ENCODE measurements at regions not wholly inside any gene's neighbourhood (a gene's known extent, or its start where the extent isn't known, plus 50 kb on each side); places are given as distances from the start of the nearest gene placed in this dataset.

DNA sequence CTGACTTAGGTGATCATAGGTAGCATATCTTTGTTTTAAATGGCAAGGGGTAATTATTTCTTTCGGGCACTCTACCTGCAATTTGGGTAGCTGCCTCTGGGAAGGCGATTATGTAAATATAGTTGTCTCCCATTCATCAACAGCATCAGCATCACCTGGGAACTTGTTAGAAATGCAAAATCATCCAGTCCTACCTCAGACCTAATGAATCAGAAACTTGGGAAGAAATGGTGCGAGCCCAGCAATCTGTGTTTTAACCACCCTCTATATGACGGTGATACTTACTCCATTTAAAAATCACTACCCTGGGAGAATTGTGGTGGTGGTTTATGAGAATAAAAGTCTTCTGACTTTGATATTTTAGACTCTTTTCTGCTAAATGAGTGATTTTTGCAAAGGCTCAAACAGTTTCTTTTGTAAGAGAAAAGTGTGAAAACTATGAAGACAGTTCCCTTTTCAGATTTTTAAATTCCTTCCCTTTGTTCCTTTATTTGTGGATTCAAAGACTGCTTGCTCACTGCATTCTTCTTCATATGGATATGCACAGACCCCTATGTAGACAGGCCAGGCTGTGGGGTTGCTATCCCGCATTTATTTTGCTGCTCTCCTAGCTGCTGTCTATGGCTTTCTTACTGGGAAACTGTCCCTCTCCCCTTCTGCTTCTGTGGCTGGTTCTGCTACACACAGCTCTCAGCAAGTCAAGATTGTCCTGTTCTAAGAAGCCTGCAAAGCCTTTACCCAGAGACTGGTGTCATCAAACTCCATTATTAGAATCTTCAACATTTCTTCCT is 365.3 kb downstream of the RNF144B start:
- in situ Hi-C loops (cut with HindIII; ENCODE audit: low sequenced_read_pairs), result no loop called here

DNA sequence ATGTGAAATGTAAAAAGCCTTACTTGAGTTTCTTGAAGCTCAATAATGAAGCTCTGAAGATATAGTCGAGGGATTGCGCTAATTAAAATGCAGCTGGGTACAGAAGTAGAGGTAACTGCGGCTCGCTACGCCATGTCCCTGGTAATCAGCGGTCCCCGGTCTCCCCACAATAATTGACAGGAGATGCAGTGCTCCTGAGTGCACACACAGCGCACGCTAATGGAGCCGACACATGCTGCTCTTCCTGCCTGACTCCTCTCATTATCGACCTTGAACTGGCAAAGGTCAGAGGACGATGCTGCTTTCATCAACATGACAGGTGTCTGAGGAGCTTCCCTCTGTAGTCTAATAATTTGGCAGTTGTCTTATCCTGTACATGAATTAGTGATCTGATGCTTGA is 365.9 kb downstream of the RNF144B start:
- in situ Hi-C loops (cut with HindIII; ENCODE audit: low sequenced_read_pairs), result no loop called here

DNA sequence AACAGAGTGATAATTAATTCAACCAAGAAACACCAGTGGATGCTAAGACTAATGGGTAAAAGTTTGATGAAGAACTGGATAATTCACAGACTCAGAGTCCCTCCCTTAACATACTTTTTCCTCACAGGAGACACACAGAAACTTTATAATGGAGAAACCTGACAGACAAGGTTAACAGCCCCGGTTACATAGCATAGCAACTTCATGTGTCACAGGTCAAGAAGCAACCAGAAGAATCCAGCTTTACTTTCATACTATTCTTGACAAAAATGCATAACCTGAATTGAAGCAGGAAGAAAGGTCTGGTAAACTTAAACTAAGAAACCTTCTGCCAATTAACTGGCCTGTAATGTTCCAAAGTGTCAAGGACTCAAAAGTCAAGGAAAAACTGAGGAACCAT is 375.9 kb downstream of the RNF144B start:
- in situ Hi-C loops (cut with HindIII; ENCODE audit: low sequenced_read_pairs), result no loop called here

DNA sequence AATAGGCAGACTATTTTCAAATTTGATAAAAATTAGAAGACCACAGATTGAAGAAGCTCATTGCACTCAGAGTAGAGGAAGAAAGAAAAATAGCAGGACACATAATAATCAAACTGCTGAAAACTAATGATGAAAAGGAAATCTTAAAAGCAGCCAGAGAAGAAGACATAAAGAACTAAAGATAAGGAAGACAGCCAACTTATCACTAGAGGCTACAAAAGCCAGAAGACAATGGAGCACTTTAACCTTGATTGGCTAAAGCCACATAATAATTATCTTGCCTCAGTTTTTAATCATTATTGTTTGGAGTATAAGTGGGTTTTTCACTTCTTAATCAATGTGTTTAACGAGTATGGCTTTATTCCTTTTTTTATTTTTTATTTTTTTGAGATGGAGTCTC is 397.6 kb downstream of the RNF144B start:
- in situ Hi-C loops (cut with HindIII; ENCODE audit: low sequenced_read_pairs), result no loop called here

DNA sequence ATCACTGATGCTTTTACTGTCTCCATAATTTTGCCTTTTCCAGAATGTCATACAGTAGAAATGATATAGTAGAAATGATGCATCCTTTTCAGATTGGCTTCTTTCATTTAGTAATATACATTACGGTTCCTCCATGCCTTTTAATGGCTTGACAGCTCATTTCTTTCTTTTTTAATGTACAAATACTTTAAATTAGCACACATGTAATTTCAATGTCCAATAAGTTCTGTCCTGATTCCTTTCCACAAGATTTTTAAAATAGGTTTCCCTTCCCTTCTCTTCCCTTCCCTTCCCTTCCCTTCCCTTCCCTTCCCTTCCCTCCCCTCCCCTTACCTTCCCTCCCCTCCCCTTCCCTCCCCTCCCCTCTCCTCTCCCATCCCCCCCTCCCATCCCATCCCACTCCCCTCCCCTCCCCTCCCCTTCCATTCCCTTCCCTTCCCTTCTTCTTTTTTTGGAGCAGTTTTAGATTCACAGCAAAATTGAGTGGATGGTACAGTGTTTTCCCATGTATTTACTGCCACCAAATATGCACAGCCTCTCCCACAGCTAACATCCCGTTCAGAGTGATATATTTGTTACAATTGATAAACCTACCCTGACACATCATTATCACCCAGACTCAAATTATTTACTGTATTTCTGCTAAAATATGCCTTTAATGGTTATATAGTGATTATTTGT is 398.8 kb downstream of the RNF144B start:
- in situ Hi-C loops (cut with HindIII; ENCODE audit: low sequenced_read_pairs), result no loop called here

DNA sequence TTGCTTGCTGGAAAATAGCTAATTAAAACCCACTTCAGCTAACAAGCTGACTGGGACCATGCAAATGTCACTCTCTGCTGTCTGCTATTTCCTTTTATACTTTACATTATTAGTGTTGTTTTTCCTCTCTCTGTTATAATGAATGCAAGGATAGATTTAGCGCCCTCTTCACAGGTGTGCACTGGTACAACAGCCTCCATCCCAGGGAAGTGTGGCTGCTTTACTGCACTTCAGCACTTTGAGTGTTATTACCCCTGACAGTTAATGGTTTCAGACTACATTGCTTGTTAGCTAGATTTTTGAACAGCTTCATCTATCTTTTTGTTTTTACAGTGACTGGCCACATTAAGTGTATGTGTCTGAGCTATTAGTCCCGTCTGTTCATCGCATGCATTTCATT is 405.7 kb downstream of the RNF144B start:
- in situ Hi-C loops (cut with HindIII; ENCODE audit: low sequenced_read_pairs), result no loop called here

DNA sequence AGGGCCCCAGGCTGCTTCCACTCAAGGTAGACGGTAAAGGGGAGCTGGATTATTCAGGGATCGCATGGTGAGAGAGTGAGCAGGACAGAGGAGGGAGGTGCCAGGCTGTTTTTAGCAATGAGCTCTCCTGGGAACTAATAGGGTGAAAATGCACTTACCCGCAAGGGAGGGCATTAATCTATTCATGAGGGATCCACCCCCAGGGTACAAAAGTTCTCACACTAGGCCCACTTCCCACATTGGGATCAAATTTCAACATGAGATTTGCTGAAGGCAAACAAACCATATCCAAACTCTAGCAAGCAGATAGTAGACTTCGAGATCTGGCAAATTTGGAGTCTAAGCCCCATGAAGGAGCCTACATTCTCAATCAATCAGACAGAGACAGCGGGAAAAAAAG is 408.6 kb downstream of the RNF144B start:
- in situ Hi-C loops (cut with HindIII; ENCODE audit: low sequenced_read_pairs), result no loop called here

DNA sequence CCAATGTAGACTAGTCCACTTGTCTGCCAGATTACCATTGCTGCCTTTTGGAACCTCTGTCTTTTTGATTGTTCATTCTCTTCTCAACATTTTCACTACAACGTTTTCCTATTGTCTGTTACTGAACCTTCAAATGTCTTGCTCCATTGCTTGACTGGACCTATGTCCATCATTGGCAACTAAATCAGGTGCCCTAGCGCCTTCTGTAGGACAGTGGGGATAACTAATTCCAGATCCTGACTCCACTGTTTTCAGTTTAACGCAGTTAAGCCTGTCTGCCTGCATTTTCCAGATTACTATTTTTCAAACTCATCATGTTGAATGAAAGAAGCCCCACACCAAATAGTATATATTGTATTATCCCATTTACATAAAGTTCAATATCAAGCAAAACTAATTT is 433.6 kb downstream of the RNF144B start:
- in situ Hi-C loops (cut with HindIII; ENCODE audit: low sequenced_read_pairs), result loop anchor here (10.0 kb wide), 2 partner anchors 164 to 784 kb away; no protein-coding TSS in a partner anchor

DNA sequence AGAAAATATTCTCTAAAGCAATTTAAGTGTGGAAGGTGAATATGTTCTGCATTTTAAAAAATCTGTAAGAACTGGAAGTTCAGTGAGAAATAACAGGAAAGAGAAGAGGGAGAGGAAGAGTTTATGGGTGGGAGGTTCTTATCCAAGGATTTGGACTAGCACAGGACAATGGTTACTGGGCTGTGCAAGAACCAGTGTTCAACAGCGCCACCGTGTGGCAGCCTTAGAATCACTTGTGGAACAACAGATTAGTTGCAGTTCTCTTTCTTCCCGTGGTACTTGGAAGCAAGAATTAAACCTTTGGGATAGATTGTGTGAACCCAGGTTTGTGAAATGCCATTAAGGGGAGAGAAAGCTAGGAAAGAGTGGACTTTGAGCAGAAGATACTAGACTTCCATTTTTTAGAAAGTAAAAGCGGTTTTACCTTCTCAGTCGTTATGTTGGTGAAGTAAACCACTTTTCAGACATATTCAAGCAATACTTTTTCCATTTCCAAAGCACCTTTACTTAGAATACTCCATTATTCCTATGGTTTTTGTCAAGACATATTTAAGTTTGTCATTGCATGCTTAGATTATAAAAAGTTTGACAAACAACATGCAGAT is 436.7 kb downstream of the RNF144B start:
- in situ Hi-C loops (cut with HindIII; ENCODE audit: low sequenced_read_pairs), result loop anchor here (10.0 kb wide), 2 partner anchors 161 to 781 kb away; no protein-coding TSS in a partner anchor

DNA sequence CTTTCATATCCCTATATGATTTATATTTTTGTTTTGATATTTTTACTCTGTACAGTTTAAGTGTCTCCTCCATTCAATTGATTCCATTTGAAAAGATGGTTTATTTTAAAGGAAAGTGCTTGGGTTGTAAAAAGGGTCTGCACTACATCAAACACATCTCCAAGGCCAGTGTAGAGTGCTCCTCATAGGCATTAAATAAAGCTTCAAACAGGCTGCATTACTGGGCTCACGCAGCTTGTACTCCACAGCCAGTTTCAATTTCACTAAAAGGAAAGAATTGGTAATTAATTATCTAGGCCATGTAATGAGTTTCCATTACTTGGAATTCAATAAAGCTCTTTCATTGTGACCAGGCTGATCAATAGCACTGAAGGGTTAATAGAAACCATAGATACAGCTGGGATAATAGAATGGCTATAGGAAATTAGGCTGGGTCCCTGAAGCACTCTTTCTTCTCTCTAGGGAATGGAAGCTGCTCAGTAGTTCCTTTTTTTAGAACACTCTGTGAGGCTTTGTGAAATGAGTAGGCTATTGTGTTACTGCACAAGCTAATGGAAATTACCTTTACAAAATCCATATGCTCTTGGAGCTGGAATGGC is 442.2 kb downstream of the RNF144B start:
- in situ Hi-C loops (cut with HindIII; ENCODE audit: low sequenced_read_pairs), result loop anchor here (10.0 kb wide), 2 partner anchors 155 to 775 kb away; no protein-coding TSS in a partner anchor

DNA sequence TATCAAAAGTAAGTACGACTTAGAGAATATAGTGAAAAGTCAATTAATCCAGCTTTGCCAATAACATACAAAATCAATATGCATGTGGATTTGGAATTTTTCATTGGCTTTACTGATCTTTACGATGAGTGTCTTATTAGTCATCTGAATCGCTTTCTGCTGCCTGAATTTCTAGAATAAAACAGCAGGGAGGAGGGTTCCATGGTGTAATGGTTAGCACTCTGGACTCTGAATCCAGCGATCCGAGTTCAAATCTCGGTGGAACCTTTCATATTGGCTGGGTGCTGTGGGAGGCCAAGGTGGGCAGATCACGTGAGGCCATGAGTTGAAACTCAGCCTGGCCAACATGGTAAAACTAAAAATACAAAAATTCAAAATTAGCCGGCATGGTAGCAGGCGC is 448.8 kb downstream of the RNF144B start:
- in situ Hi-C loops (cut with HindIII; ENCODE audit: low sequenced_read_pairs), result no loop called here

DNA sequence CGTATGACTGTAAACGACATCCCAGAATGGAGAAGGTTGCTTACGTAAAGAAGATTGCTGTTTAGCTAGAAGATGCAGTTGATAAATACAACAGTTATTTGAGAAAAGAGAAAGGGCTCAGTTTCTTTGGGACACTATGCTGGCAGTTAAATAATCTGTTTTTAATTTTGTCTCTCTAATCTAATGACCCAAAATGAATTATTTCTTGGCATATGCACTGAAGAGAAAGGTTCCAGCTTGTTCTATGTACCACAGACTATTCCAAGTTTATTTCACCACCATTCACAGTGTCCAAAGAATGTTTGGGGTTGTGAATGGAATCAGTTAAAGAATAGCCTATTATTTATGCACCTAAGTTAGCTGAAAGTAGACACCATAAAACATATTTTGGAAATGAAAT is 449.9 kb downstream of the RNF144B start:
- in situ Hi-C loops (cut with HindIII; ENCODE audit: low sequenced_read_pairs), result no loop called here

DNA sequence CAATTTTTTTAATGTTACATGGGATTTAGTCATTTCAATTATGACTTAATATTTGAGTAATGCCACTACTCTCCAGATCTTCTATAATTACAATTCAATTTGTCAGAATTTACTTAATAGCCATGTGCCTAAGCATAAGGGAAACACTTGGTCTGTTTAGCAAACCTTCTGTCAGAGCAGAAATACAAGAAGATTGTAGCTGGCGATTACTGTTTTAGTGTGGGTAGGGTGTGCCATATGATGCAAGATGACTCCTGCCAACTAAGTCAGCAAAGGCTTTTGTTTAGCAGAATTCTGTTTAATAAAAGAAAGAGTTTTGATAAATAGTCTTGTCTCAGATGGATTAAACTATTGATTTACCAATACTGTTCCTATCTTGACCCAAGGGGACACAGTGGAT is 455.4 kb downstream of the RNF144B start:
- in situ Hi-C loops (cut with HindIII; ENCODE audit: low sequenced_read_pairs), result no loop called here

DNA sequence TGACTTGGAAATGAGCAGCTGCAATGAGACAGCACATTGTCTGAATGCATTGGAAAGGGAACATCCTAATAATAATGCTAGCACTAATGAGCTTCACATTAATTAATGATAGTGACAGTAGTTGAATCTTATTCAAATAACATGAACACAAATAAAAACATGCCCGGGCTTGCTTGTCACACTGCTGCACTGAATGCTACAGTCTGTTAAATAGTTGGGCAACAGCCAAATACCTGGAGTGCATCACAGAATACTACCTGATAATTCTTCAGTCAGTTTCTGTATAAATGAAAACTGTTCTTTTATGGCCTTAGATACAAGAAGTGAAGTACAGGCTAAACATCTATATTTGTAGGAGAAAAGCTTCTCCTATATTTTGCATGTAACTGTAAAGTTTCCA is 458.7 kb downstream of the RNF144B start:
- in situ Hi-C loops (cut with HindIII; ENCODE audit: low sequenced_read_pairs), result no loop called here

DNA sequence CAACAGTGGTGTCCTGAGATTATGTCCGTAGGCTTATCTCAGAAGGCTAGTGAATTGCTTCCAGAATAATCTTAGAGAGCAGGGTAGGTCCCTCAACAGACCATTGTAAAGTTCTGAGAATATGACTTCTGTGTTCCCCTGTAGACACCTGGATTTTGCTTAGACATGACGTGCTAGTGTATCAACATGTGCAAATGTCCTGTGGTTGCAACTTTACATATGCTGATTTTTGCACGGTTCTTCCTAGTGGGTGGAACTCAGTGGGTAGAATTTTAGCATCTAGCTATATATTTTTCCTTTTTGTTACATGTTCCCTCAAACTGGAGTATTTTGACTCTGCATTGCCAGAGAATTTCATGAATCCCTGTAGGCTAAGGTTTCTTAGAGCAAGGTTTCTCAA is 459.2 kb downstream of the RNF144B start:
- in situ Hi-C loops (cut with HindIII; ENCODE audit: low sequenced_read_pairs), result no loop called here

DNA sequence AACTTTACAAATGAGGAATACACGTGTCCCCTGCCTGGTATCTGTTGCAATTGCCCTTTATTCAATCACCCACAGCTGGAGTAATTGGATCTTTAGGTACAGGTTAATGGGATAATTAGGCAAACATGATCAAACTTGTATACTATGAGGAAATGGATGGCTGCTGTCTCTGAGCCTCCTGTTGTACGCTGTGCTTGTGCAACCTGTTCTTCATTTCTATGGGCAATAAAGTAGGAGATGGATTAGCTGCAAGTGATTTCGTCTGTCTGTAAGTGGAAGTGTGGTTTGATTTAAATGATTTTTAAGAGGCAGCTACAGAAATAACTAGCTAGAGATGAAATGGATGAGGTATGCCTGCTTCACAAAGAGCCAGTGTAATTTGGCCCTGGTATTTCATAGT is 474.1 kb downstream of the RNF144B start:
- in situ Hi-C loops (cut with HindIII; ENCODE audit: low sequenced_read_pairs), result no loop called here

DNA sequence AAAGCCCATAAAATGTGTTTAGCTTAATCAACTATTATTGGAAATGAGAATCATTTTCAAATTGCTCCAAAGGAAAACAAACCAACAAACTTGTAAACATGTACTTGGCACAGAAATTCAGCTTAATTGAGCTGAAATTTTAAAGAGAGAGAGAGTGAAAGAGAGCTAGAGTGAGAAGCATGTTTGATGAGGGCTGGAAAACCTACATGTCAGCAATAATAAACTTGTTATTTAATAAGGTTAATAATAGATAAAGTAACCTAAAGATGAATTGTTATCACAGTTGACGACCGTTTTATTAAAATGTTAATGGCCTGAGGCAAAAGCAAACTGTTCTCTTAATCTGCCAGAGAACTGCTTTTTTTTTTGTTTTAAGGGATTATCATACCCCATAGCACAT is 496.1 kb downstream of the RNF144B start:
- in situ Hi-C loops (cut with HindIII; ENCODE audit: low sequenced_read_pairs), result no loop called here

DNA sequence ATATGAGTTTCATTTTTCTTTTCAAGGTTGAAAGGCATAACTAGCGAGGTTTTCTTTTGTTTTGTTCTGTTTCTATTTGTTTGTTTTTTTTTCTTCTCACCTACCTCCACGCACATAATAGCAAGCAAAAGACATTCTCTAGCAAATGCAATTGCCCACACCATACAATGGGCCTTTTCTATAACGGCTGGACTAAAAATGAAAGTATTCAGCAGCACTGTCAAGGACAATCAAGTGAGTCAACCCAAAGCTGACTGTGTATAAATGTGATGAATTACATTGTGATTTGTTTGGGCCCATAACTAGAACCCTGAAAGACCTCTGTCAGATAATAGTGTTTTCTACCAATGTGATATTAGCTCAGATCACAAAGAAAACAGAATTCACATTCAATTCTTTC is 496.7 kb downstream of the RNF144B start:
- in situ Hi-C loops (cut with HindIII; ENCODE audit: low sequenced_read_pairs), result no loop called here

DNA sequence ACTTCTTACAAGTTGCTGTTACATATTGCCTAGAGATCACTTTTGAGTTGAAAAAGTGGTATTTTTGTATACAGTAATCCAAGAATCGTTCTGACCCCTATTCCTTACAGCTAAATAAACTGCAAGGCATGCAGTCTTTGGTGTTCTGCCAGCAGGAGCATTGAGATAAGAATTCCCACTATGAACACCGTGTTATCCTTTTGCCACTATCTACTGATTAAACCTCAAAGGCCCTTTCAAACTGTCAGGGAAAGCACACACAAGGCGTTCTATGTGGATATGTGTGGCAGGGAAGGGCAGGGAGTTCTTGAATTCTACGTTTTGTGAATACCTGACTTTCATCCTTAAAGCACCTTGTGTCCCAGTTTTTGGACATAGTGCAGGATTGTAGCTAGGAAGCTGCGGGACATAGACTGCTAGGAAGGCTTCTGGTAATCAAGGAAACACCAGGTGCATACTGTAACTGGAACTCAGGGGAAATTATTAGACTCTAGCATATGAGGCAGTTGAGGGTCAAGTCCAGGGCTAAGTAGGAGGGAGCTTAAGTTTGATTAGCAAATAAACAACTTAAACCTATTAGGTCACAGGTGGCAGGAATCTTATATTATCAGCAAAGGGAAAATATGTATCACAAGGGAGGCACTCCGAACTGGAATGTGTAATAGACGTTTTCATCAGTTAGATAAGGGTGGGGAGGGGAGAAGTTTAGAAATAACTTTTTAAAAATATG is 506.6 kb downstream of the RNF144B start:
- in situ Hi-C loops (cut with HindIII; ENCODE audit: low sequenced_read_pairs), result no loop called here

DNA sequence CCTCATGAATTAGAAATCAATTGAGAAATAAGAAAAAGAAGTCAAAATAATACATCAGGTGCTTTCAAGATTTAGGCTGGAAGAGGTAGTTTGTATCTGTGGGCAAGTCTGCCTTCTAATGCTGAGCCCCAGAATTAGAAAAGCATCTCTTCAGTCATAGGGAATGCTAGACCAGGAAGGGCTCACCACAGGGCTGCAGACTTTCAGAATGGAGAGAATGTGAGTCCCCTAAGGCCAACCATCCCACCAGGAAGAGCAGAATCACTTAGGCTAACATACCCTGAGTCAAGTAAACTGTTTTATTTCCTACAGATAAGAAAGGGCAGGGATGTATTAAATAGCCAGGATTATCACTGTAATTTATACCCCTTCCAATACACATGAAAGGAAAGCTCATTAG is 510.2 kb downstream of the RNF144B start:
- in situ Hi-C loops (cut with HindIII; ENCODE audit: low sequenced_read_pairs), result no loop called here

DNA sequence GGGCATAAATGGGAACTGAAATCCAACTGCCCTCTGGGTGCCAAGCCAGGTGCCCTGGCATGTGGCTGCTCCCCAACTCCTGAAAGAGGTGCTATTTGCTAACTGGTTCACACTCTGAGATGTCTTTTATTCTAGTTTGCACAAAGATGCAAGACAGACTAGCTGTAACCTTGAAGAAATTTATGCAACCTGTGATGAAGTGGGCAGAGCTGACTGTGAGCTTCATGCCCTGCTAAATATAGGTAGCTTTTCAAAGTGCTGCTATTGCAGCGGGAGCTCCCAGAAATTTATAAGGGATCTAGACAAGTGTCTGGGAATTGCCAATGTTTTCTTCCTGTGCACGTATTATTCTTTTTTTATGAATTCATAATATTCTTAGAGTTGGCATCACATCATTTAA is 517.5 kb downstream of the RNF144B start:
- in situ Hi-C loops (cut with HindIII; ENCODE audit: low sequenced_read_pairs), result no loop called here
